Stimulated activated CD4-positive, alpha-beta T cell treated with anti-CD3 and anti-CD28 coated beads, Interleukin-12 subunit alpha, Interleukin-12 subunit beta, amount 100 ng/mL, for 48 hours (primary cell): ENCODE measurements at regions not wholly inside any gene's neighbourhood (a gene's known extent, or its start where the extent isn't known, plus 50 kb on each side); places are given as distances from the start of the nearest gene placed in this dataset.

Experiments used
- DNase-seq, 3 donors: peaks; one replicate each; pipeline ENCODE4 v3.0.0-alpha.2; 2020; ENCODE audit warnings: low read depth in 2 of 3, low spot score in 1 of 3

- no peak for DNase-seq
These were observed 911.7 kb upstream of the TMEM132C start for GRCh38 chr12:127355061-127355841.

- DNase-seq, result no peak
These were observed 908.1 kb upstream of the TMEM132C start for GRCh38 chr12:127358888-127359287.

DNA sequence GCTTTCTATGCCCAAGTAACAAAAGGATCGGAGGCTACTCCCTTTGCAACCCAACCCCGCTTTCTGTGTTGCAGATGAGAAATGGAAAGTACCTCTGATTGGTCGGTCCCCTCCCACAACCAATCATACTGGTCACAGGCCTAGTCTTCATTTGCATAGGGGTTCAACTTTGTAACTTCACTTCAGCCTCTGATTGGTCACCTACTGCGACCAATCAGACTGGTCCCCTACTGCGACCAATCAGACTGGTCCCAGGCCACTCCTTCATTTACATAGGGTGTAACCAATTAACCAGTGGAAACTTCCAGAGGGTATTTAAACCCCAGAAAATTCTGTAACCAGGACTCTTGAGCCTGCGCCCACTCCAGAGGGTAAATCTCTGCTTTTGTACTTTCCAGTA is 906.4 kb upstream of the TMEM132C start:
- DNase-seq, result no peak

DNA sequence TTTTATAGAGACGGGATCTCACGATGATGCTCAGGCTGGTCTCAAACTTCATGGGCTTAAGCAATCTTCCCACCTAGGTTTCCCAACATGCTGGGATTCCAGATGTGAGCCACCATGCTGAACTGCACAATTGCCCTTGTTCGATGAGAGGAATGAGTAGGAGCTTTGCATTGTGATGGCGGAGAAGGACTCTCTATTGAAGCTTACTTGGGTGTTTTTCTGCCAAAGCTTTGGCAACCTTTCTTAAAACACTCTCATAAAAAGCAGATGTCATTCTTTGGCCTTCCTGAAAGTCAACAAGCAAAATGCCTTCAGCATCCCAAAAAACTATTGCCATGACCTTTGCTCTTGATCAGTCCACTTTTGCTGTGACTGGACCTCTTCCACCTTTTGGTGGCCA is 904.8 kb upstream of the TMEM132C start:
- no peak for DNase-seq

- no peak for DNase-seq
These were observed 903.6 kb upstream of the TMEM132C start for GRCh38 chr12:127363392-127363791.

GRCh38 chr12:127373559-127373958 is 893.4 kb upstream of the TMEM132C start:
- DNase-seq, result no peak

GRCh38 chr12:127374447-127374846 is 892.5 kb upstream of the TMEM132C start:
- no peak for DNase-seq

DNA sequence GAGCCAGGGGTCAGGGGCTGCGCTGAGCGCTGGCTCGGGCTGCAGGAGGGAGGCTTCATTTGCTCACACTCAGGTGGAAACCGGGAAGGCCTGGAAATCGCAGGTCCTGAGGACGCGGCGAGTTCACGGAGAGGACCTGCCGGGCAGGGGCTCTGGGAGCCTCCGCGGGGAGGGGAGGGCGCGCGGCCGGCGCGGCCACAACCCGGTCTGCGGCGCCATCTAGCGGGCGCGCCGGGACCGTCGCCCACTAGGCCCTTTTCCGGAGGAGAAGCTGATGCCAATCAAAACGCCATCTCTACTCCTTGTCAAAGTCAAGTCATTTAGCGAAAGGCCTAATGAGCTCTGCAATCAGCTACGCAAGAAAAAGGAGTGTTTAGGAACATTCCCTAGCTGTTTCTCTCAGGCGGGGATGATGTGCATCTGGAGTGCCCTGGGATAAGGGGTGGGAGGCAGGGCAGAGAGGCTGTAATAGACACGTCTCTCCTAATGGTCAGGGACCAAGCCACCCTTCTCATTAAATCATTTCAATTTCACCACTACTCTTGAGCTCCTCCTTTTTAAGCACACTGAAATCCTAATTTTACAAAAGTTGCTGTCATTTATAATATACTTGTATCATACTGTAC is 885.8 kb upstream of the TMEM132C start:
- DNase-seq, result peak; percentile 7 to 17 (median 13)

DNA sequence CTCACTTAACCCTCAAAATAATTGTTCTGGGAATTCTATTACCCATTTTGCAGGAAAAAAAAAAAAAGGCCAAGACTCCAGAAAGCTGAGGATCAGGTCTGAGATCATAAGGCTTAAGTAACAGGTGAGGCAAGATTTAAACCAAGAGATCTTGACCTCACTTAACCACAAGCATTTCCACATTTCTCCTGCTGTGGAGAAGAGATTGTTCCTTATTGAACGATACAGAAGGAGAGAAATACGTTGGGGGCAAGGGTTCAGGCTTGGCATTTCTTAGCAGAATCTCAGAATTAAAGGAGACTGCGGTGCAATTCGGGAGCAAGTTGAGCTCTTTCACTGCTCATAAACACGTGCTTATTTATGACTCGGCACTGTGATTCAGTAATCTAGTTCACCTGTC is 885.3 kb upstream of the TMEM132C start:
- DNase-seq, result no peak

DNA sequence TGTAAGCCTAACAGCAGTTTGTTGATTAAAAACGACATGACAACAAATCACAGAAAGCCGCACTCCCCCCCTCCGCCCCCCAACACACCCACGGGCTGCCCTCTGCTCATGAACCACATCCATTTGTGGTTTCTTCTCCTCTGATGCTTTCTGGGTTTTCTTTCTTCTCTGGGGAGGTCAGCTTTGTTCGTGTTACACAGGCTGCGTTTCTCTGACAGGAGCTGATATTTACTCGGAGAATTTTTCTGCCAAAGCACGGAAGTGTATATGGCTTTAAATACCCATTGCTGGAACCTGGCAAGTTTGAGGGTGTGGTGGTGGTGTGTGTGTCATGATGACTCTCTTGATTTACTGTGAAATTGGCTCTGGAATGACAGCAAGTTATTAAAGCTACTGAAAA is 883.7 kb upstream of the TMEM132C start:
- DNase-seq, result no peak

- no peak for DNase-seq
These were observed 880.2 kb upstream of the TMEM132C start for GRCh38 chr12:127386723-127387122.

DNA sequence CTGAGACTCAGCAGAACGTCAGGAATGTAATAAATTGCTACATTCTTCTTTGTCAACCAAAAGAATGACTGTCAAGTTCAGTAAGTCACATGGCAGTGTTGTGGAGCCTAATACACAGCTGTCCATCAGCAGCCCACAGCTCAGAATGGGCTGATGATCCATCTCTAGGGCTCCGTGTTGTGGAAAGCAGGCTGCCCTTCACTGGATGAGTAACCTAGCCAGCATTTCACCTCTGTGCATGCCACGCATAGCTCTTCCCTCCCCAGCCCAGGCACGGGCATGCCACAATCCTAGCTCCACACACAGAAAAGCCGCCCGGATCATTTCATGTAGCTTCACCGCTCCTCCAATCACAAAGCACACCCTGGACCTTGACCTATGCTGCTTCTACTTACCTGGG is 878.0 kb upstream of the TMEM132C start:
- no peak for DNase-seq

GRCh38 chr12:127389923-127390322 is 877.0 kb upstream of the TMEM132C start:
- DNase-seq, result no peak

DNA sequence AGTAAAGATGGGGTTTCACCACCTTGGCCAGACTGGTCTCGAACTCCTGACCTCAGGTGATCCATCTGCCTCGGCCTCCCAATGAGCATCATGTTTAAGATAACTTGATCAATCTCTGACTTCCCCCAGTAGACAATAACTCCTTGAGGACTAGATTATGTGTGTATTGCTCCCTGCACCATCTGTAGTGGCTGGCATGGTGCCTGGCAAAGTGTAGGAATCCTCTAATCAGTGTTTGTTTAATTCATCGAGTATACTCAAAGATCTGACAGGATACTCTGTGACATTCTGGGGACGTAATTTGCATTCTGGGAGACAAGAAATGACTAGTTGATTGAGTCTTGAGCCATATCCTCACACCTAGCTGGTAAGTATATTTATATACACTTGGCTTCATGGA is 873.5 kb upstream of the TMEM132C start:
- DNase-seq, result no peak

DNA sequence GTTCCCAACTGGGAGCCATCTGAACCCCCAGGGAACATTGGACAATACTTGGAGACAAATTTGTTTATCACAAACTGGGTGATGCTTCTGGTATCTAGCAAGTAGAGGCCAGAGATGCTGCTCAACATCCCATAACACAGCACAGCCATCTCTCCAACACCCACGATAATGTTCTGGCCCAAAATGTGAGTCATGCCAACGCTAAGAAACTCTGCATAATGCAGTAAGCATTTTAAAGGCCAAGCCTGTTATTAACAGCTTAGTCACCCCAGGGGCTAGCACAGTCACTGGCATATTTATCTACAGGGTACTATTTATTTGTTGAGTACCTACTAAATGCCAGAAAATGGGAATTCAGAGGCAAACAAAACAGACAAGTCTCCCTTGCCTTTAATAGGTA is 873.1 kb upstream of the TMEM132C start:
- no peak for DNase-seq

- no peak for DNase-seq
These were observed 870.2 kb upstream of the TMEM132C start for GRCh38 chr12:127396734-127397133.

GRCh38 chr12:127398016-127398710 is 868.8 kb upstream of the TMEM132C start:
- DNase-seq, result no peak

GRCh38 chr12:127399451-127399850 is 867.5 kb upstream of the TMEM132C start:
- no peak for DNase-seq

- DNase-seq, result no peak
These were observed 866.7 kb upstream of the TMEM132C start for GRCh38 chr12:127400221-127400620.

GRCh38 chr12:127401005-127401404 is 866.0 kb upstream of the TMEM132C start:
- DNase-seq, result no peak

GRCh38 chr12:127401536-127401935 is 865.4 kb upstream of the TMEM132C start:
- no peak for DNase-seq
